ENCODE measurements at regions not wholly inside any gene's neighbourhood (a gene's known extent, or its start where the extent isn't known, plus 50 kb on each side); places are given as distances from the start of the nearest gene placed in this dataset.

DNA sequence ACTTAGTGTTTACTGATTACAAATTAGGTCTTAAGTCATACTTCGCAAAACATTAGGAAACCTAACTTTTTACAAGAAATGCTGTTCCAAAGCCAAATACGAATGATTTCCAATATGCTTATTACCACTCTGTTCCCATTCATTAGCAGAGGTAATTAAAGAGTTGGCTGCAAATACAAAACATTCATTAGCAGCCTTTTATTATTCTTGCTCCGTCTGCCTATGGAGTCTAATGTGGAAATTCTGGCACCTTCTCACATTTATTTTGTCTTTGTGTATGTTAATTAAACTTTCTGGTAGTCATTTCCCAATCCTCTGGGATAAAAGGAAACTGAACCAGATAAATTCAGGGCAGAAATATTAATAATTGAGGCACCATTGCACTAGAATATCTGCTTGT, 689.0 kb downstream of the PLOD2 start:
- TF ChIP-seq, protein P1, sequence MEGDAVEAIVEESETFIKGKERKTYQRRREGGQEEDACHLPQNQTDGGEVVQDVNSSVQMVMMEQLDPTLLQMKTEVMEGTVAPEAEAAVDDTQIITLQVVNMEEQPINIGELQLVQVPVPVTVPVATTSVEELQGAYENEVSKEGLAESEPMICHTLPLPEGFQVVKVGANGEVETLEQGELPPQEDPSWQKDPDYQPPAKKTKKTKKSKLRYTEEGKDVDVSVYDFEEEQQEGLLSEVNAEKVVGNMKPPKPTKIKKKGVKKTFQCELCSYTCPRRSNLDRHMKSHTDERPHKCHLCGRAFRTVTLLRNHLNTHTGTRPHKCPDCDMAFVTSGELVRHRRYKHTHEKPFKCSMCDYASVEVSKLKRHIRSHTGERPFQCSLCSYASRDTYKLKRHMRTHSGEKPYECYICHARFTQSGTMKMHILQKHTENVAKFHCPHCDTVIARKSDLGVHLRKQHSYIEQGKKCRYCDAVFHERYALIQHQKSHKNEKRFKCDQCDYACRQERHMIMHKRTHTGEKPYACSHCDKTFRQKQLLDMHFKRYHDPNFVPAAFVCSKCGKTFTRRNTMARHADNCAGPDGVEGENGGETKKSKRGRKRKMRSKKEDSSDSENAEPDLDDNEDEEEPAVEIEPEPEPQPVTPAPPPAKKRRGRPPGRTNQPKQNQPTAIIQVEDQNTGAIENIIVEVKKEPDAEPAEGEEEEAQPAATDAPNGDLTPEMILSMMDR (IDR thresholded peaks at IDR 0.05; ENCODE audit: low read length): no peak
- no peak for TF ChIP-seq EZH2 (IDR thresholded peaks at IDR 0.05; ENCODE audit: borderline replicate concordance, low read length)
